GM23338 (cell line): ENCODE measurements at regions not wholly inside any gene's neighbourhood (a gene's known extent, or its start where the extent isn't known, plus 50 kb on each side); places are given as distances from the start of the nearest gene placed in this dataset.

Source experiments
- CTCF ChIP-seq, 2 experiments: fragments of 200-600 bp in 1 of 2; sonication (generic) in 1 of 2; conservative IDR thresholded peaks; 2 replicates each; pipeline versions ENCODE4 v1.5.1 to v1.6.1; 2016 to 2017; ENCODE audit warnings: antibody characterized with exemption in 2 of 2, low read depth in 2 of 2, mild to moderate bottlenecking in 2 of 2, moderate library complexity in 1 of 2
- EZH2 ChIP-seq: fragments of 200-600 bp; sonication (generic); IDR thresholded peaks from one replicate; pipeline ENCODE4 v1.8.0; 2017; ENCODE audit warnings: antibody characterized with exemption, mild to moderate bottlenecking, low read depth; ENCODE audit not compliant: unreplicated experiment
- EZH2phosphoT487 ChIP-seq: fragments of 200-600 bp; sonication (generic); IDR thresholded peaks from one replicate; pipeline ENCODE4 v1.8.1; 2018; ENCODE audit warnings: antibody characterized with exemption; ENCODE audit not compliant: unreplicated experiment
- ZNF114 ChIP-seq: fragments of 250-450 bp; sonication (Bioruptor Pico); IDR thresholded peaks from 2 replicates; pipeline ENCODE4 v1.5.0; 2020; ENCODE audit warnings: mild to moderate bottlenecking, moderate library complexity

GRCh38 chr5:169426784-169427183, 125.8 kb upstream of the SLIT3 start:
- TF ChIP-seq CTCF (conservative IDR thresholded peaks at IDR 0.05; ENCODE audit: low read depth in 2 of 2) (no peak), EZH2 (no peak), EZH2phosphoT487 (no peak), ZNF114 (CRISPR knock-in tag) (no peak)
